CMK (cell line): ENCODE measurements at regions not wholly inside any gene's neighbourhood (a gene's known extent, or its start where the extent isn't known, plus 50 kb on each side); places are given as distances from the start of the nearest gene placed in this dataset.
A peak's percentile ranks its signal among the peaks of the same experiment; 100 is the strongest.

Experiments
- DNase-seq: peaks from one replicate; pipeline ENCODE4 v3.0.0-alpha.2; 2010; ENCODE audit warnings: low read depth

DNA sequence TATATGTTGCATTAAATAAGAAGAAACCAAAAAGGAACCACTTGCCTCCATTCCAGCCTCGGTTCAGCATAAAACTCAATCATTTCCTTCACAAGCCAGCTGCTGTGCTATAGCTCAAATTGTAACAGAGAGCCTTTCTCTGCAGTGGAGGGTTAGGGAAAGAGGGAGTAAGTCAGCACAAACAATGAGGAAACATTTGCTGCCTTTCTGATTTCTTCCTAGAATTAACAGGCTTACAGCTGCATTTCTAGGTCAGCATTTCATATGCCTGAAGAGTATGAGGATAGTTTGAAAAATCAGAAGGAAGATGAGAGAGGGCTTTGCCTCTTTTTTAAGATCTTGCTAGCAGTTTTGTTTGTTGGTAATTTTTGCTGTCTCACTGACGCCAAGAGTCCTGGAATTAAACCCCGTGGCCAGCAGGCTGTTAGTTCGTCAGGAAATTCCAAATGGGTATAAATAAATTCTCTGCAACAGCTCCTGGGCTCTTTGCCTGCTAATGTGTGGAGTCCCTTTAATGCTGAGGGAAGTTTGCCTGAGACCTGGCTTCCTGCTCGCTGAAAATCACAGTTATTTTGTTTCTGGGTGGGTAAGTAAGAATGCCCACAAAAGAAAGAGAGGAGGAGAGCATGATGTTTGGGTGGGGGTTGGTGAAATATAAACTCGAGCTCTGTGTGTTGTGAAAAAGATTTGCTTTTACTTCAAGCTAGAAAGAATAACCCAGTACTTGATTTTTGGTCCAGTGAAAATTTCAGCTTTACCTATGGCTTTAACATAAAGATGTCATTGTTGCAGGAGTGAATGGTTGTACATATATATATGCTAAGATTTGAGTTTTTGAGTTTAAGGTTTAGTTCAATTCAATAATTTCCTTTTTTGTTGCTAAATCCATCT is 148.1 kb upstream of the DMRT1 start:
- DNase-seq, result no peak

DNA sequence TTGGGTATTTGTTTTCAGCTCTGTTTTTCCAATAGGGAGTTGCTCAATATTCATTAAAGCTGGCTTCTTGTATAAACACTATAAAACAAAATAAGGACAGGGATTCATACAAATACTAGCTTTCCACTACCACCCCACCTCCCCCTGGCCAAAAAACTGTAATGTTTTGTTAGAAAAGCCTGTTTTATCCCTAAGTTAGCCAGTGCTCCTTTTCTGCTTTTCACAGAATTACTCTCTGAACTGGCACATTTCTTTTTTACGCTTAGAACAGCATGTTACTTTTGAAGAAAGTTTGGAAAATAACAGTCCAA is 147.4 kb upstream of the DMRT1 start:
- DNase-seq, result no peak

DNA sequence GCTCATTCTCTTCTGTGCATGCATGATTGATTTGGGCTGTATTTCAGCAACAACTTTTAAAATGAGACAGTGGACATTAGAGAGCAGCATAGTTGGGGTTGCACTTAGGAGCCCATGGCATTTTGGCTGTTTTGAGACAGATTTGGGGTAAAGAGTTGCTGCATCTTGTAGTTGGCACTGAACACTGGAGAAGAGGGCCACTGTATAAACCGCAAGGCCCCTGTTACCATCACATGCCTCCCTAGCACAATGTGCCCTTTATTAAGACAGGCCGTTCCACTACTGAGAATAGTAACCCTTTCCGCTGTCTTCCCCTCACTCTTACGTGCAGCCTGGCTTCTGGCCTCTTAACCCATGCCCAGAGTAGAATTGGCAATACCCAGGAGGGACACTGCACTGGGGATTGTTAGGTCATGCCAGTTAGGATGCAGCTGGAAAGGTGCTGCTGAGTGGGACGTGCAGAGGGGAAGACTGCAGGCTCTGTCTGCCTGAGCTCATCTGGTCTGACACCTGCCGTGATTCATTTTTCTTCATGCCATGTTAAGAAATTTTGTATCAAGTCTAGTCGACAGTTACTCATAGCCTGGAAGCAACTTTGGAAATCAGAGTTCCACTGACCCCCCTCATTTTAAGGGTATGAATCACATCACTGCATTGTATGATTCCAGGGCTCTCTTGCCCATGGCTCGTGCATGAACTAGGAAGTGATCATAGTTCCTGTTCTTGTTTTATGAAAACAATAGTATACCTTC is 146.9 kb upstream of the DMRT1 start:
- no peak for DNase-seq

DNA sequence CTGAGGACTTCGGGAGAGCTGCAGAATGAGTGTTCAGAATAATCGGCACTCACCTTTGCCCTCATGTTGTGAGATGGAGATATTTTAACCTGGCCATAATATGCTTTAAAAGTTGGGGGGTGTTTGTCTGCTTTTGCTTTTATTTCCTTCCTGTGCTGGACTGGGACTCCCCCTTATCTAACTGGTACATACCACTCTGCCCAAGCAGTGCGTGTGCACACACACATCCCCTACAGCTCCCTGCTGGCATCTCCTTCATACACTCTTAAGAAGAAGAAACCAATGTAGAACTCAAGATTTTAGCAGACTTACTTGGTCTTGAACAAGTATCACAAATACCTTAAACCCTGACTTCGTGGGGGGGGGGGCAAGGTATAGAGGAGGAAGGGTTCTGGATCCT is 146.2 kb upstream of the DMRT1 start:
- peak; percentile 29 for DNase-seq

DNA sequence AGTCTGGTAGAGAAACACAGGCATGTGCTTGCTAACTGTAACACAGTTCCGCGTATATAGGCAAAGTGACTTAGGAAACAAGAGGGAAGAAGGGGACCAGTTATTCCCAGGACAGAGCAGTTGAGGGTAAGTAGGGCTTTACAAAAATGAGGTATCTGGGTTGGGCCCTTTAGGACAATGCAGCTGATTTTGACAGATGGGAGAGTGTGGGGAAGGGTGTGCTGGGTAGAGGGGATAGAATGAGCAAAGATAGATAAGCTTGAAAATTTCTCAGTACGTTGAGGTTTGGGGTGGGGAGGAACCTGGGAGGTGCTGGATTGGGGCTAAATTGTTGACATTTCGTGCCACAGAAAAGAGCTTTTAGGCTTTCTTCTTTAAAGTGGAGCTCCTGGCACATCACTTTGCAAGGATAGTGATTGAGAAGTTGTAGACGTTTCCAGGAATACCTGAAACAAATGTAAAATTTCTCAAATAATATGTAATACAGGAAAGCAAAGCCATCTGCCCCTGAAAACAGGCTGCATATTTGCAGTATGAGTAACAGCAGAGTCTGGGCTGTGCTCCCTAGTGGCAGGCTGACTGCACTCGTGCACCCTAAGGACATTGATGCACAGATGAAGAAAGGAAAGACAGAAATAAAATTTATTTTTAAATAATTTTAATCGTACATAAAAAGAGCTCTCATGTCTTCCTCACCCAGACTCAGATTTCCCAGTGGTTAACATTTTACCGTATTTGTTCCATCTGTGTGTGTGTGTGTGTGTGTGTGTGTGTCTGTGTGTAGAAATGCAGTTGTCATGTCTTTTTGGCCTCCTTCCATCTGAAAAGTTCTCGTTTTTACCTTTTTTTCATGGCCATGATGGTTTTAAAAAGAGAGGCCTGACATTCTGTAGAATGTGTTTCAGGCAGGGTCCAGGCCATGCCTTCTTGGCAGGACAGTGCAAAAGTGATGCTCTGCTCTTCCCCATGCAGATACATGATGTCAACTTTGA is 144.9 kb upstream of the DMRT1 start:
- DNase-seq, result no peak

DNA sequence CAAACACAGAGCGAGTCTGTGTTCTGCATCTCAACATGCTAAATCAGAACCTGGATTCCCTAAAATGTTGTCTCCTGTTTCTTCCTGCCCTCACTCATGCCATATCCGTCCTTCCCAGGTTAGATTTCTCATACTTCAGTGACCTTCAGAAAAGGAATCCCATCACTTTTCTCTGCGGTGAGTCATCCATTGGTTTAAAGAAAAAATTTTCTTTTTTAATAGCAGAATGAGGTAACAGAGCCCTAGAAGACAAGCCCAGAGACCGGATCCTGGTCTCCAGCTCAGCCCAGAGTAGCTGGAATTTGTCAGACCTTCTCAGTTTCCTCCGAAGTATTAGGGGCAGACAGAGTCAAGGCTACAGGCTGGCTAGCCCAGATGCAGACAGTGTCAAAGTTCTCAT is 143.2 kb upstream of the DMRT1 start:
- no peak for DNase-seq

DNA sequence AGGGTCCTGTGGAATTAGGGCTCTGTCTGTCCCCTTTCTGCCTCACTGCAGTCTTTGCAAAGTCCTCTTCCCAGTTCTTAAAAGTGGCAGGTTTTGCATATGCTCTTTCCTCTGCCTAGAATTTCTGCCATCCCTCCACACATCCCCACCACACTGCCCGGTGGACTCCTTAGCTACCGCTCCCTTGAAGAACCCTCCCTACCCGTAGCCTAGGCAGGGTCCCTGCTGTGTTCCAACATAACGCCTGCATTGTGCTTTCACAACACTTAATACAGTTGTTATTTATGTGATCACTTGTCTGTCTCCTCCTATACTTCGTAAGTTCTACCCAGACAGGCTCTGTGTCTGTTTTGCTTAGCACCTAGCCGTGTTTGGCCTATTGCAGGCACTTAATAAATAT is 142.5 kb upstream of the DMRT1 start:
- DNase-seq, result no peak

DNA sequence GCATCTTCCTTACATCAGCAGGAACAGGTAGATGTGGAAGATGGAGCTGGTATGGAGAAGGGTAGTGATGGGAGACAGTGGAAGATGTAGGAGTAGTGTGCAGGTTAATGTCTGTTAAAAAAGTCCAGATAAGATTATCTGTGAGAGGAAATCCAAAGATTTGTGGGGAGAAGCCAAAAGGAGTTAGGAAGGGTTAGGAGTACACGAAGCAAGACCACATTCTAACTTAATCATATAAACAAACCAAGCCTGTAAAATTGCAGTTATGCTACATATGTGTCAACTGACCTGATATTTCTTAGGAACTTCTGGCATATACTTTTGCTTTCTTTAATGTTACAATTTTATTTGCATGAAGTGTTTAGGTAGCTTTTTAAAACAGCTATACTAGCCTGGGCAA is 142.1 kb upstream of the DMRT1 start:
- DNase-seq, result no peak

DNA sequence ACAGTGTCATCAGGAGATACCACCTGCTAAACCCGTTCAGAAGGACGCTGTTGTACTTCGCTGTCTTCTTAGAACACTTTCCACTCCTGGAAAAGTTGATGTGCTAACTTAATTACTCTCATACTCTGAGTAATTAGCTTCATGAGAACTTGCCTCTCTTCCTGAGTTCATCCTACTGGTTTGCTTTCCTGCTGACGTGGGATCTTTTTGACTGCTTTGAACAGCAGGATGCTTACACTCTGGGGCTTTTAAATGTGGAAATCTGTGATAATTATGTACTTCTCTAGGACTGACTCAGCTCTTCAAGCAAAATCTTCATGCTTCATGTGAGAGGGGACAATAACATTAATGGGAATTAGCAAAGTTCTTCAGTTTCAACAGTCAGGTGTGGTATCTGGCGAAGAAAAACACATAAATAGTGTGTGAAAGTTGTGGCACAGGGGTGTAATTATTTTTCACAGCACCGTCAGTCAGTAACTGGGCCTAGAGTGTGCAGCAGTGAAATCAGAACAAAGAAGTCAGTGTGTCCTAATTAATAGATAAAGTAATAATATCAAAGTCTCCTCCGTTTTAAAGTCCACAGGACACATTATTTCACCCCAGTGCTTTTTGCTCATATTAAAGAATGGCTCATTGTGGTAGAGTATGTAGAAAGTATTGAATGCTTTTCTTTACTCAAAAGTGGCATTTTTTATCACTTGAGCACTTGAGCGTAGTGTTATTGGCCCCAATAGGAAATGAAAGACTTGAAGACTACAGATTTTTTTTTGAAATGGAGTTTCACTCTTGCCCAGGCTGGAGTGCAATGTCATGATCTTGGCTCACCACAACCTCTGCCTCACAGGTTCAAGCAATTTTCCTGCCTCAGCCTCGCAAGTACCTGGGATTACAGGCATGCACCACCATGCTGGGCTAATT is 140.9 kb upstream of the DMRT1 start:
- DNase-seq, result no peak

DNA sequence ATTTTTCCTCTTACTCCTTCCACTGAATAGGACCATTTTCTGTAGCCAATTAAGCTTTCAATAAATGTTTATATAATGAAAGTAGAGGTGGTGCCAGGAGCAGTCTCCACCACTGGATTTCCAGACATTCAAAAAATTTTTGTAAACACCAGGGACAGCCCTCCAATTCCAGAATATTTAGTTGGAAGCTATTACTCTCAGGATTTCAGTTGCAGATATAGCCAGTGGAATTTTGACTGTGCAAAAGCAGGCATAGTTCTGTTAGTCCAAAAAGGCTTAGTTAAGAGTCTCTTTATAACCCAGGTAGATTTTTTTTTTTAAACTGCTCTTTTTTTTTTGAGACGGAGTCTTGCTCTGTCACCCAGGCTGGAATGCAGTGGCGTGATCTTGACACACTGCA is 138.1 kb upstream of the DMRT1 start:
- no peak for DNase-seq

DNA sequence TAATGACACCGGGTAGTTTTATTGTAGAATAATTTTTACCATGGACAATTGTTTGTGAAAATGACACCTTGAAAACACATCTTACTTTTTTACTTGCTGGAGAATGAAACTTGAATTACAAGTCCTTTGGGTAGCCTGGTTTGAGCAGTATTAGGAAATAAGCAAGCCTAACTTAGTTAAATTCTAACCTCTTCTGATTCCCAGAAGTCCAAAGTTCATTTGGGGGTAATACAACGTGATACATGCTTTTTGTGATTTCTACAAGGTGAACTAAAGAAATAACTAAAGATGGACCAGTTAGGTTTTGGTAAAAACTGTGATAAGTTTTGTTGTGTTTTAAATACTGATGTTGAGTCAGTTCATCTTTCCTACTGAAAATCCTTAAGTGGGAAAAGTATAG is 135.4 kb upstream of the DMRT1 start:
- no peak for DNase-seq

DNA sequence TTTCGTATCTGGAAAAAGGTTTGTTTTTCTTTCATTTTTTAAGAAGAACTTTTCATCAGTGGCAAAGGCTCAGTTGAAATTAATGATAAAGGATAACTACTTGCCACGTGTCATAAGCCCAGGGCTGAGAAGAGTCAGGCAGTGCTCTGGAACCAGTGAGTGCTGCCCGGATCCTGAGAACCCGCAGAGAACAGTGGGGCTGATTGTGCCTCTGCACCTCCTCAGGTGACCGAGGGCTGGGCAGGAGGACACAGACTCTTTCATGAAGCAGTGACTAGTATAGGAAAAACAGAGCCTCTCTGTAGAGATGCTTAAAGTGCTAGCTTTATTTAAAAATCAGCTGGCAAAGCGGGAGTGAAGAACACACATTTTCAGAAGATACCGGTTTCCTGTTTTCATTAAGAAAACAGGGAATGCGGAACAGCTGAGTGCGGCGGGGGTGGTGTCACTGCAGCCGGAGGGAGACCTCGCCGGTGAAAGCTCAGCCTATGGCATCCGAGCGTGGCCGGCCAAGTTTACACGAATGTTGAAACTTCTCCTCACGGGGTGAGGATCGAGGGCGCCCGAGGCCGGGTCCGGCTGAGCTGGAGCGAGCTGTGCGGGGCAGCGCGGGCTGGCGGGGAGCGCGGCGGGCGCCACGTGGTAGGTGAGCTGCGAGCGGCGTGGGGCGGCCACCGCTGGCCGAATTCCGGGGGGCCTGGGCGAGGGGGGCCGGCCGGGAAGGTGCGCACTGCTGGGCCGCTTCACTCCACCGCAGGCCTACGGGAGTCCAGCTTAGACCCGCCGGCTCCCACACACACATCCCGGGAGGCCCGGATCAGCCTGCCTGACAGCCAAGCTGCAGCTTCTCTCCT is 134.7 kb upstream of the DMRT1 start:
- DNase-seq, result no peak

DNA sequence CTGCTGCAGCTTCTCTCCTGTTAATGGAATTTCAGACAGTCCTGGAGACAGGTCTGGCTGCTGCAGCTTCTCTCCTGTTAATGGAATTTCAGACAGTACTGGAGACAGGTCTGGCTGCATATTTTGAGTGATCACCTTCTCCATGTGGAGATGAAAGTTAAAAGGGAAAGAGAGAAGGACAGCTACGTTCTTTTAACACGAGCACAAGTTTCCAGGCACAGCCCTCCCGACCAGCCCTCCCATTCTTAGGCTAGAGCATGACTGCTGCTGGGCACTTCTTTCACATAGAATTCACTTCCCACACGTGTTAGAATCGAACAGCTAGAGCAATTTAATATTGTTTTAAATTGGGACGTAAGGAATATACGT is 133.3 kb upstream of the DMRT1 start:
- DNase-seq, result no peak

DNA sequence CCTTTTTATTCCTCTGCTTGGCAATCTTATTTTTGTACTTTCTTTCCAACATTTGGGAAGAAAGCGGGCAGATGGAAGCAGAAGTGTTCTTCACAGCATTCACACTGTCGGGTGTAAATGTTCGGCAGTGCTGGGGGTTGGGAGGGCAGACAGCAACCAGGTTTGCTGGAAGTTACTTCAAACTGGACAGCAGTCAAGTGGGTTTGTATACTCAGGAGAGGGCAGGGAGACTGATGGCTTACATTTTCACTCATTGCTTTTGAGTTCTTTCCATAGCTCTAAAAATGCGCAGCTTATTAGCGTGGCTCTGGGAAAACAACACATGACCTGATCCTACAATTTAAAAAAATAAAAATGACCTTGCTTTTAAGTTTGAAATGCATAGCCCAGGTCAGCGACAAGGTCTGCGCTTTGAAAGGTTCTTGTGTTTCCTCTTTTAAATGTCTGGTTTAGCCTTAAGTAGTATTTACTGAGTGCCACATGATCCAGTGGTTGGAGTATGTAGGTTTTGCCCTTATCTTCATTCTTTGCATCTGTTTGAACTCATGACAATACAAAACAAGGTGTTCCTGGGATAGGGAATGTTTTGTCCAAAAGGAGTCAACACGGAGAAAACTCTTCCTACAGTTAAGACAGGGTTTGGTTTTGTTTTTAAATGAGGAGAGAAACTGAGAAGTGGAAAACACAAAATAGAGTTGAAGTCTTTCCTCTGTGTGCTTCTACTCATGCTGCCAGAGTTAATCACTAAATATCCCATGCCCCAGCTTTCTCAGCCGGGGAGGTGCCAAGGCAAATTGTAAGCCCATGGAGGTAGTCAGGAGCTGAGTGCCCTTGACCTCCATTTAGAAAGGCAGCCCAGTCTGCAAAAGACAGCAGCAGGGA is 132.7 kb upstream of the DMRT1 start:
- no peak for DNase-seq

DNA sequence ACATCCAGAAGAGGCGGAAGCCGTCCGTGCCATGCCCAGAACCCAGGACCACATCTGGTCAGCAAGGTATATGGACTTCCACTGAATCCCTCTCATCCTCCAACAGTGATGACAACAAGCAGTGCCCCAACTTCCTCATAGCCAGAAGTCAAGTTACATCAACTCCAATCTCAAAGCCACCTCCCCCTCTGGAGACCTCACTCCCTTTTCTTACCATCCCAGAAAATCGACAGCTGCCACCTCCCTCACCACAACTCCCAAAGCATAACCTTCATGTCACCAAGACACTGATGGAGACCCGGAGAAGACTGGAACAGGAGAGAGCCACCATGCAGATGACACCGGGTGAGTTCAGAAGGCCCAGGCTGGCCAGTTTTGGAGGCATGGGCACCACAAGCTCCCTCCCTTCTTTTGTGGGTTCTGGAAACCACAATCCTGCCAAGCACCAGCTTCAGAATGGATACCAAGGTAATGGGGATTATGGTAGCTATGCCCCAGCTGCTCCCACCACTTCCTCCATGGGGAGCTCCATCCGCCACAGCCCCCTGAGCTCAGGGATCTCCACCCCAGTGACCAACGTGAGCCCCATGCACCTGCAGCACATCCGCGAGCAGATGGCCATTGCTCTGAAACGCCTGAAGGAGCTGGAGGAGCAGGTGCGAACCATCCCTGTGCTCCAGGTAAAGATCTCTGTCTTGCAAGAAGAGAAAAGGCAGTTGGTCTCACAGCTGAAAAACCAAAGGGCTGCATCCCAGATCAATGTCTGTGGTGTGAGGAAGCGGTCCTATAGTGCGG is 130.3 kb upstream of the DMRT1 start:
- DNase-seq, result no peak

DNA sequence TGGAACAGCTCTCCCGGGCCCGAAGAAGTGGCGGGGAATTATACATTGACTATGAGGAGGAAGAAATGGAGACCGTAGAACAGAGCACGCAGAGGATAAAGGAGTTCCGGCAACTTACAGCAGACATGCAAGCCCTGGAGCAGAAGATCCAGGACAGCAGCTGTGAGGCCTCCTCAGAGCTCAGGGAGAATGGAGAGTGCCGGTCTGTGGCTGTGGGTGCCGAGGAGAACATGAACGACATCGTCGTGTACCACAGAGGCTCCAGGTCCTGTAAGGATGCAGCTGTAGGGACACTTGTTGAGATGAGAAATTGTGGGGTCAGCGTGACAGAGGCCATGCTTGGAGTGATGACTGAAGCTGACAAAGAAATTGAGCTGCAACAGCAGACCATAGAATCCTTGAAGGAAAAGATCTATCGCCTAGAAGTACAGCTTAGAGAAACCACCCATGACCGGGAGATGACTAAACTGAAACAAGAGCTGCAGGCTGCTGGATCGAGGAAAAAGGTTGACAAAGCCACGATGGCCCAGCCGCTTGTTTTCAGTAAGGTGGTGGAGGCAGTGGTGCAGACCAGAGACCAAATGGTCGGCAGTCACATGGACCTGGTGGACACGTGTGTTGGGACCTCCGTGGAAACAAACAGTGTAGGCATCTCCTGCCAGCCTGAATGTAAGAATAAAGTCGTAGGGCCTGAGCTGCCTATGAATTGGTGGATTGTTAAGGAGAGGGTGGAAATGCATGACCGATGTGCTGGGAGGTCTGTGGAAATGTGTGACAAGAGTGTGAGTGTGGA is 129.5 kb upstream of the DMRT1 start:
- no peak for DNase-seq

DNA sequence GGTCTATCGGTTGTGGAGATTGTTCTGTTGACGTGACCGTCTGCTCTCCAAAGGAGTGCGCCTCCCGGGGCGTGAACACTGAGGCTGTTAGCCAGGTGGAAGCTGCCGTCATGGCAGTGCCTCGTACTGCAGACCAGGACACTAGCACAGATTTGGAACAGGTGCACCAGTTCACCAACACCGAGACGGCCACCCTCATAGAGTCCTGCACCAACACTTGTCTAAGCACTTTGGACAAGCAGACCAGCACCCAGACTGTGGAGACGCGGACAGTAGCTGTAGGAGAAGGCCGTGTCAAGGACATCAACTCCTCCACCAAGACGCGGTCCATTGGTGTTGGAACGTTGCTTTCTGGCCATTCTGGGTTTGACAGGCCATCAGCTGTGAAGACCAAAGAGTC is 128.9 kb upstream of the DMRT1 start:
- no peak for DNase-seq

DNA sequence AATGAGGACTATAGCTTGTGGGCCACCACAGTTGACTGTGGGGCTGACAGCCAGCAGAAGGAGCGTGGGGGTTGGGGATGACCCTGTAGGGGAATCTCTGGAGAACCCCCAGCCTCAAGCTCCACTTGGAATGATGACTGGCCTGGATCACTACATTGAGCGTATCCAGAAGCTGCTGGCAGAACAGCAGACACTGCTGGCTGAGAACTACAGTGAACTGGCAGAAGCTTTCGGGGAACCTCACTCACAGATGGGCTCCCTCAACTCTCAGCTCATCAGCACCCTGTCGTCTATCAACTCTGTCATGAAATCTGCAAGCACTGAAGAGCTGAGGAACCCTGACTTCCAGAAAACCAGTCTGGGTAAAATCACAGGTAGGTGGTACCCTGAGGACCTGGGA is 128.4 kb upstream of the DMRT1 start:
- DNase-seq, result no peak
